ENCODE measurements at regions not wholly inside any gene's neighbourhood (a gene's known extent, or its start where the extent isn't known, plus 50 kb on each side); places are given as distances from the start of the nearest gene placed in this dataset.
A peak's percentile ranks its signal among the peaks of the same experiment; 100 is the strongest.

- TF ChIP-seq EZH2phosphoT487 (IDR thresholded peaks at IDR 0.05; ENCODE audit: low read length), result no peak
- no peaks in the 10 kb centered on the region for H3K79me2 ChIP-seq (ENCODE audit: low read length)
- H2AFZ ChIP-seq (ENCODE audit: low read length), result no peak overlapping the region
- DNase-seq, result no peak
- no peak overlapping the region for H3K27ac ChIP-seq (ENCODE audit: low read length)
- H3K9ac ChIP-seq (ENCODE audit: low read length), result no peak overlapping the region
- no peaks in the 10 kb centered on the region for H3F3A ChIP-seq (ENCODE audit: insufficient read depth, low read length)
- H4K20me1 ChIP-seq (ENCODE audit: insufficient read depth, low read length), result no peaks in the 10 kb centered on the region
- no peak overlapping the region for H3K4me3 ChIP-seq (ENCODE audit: low read length)
- no peaks in the 10 kb centered on the region for H3K9me3 ChIP-seq (replicated peaks; ENCODE audit: insufficient read depth, low read length)
- no peaks in the 10 kb centered on the region for H3K4me1 ChIP-seq (ENCODE audit: low read length)
- H3K4me2 ChIP-seq (ENCODE audit: low read depth, low read length), result no peak overlapping the region
- H3K27me3 ChIP-seq (replicated peaks; ENCODE audit: insufficient read depth, low read length), result no peaks in the 10 kb centered on the region
- H3K9me2 ChIP-seq (replicated peaks; ENCODE audit: insufficient read depth, low read length), result no peaks in the 10 kb centered on the region
- H3K36me3 ChIP-seq (replicated peaks; ENCODE audit: insufficient read depth, low read length), result no peaks in the 10 kb centered on the region
These were observed 128.7 kb downstream of the SAMD9 start for GRCh38 chr7:92988941-92989545.

GRCh38 chr7:92988051-92988450 lies 129.7 kb downstream of the SAMD9 start:
- no peaks in the 10 kb centered on the region for H3K9me3 ChIP-seq (replicated peaks; ENCODE audit: insufficient read depth, low read length)
- DNase-seq, result no peak
- TF ChIP-seq EZH2 (optimal IDR thresholded peaks at IDR 0.05; ENCODE audit: low read depth, low read length) (no peak), EZH2phosphoT487 (IDR thresholded peaks at IDR 0.05; ENCODE audit: low read length) (no peak), CTCF (IDR thresholded peaks at IDR 0.05; ENCODE audit: low read length) (peak; percentile 29)
- no peak overlapping the region for H3K4me3 ChIP-seq (ENCODE audit: low read length)
- H2AFZ ChIP-seq (ENCODE audit: low read length), result no peak overlapping the region
- H3K9me2 ChIP-seq (replicated peaks; ENCODE audit: insufficient read depth, low read length), result no peaks in the 10 kb centered on the region
- no peak overlapping the region for H3K9ac ChIP-seq (ENCODE audit: low read length)
- no peak overlapping the region for H3K4me2 ChIP-seq (ENCODE audit: low read depth, low read length)
- H3K27ac ChIP-seq (ENCODE audit: low read length), result no peak overlapping the region
- H3K27me3 ChIP-seq (replicated peaks; ENCODE audit: insufficient read depth, low read length), result no peaks in the 10 kb centered on the region
- H3F3A ChIP-seq (ENCODE audit: insufficient read depth, low read length), result no peaks in the 10 kb centered on the region
- H3K4me1 ChIP-seq (ENCODE audit: low read length), result no peaks in the 10 kb centered on the region
- H3K79me2 ChIP-seq (ENCODE audit: low read length), result no peaks in the 10 kb centered on the region
- no peaks in the 10 kb centered on the region for H4K20me1 ChIP-seq (ENCODE audit: insufficient read depth, low read length)
- H3K36me3 ChIP-seq (replicated peaks; ENCODE audit: insufficient read depth, low read length), result no peaks in the 10 kb centered on the region

GRCh38 chr7:92987538-92987937 lies 130.2 kb downstream of the SAMD9 start:
- Histone ChIP-seq H3K4me2 (ENCODE audit: low read depth, low read length) (no peak overlapping the region), H3F3A (ENCODE audit: insufficient read depth, low read length) (no peaks in the 10 kb centered on the region), H3K36me3 (replicated peaks; ENCODE audit: insufficient read depth, low read length) (no peaks in the 10 kb centered on the region), H3K9ac (ENCODE audit: low read length) (no peak overlapping the region), H3K27me3 (replicated peaks; ENCODE audit: insufficient read depth, low read length) (no peaks in the 10 kb centered on the region), H3K9me3 (replicated peaks; ENCODE audit: insufficient read depth, low read length) (no peaks in the 10 kb centered on the region), H2AFZ (ENCODE audit: low read length) (no peak overlapping the region), H3K79me2 (ENCODE audit: low read length) (no peaks in the 10 kb centered on the region), H3K4me3 (ENCODE audit: low read length) (no peak overlapping the region), H4K20me1 (ENCODE audit: insufficient read depth, low read length) (no peaks in the 10 kb centered on the region), H3K9me2 (replicated peaks; ENCODE audit: insufficient read depth, low read length) (no peaks in the 10 kb centered on the region), H3K4me1 (ENCODE audit: low read length) (no peaks in the 10 kb centered on the region), H3K27ac (ENCODE audit: low read length) (no peak overlapping the region)
- TF ChIP-seq EZH2 (optimal IDR thresholded peaks at IDR 0.05; ENCODE audit: low read depth, low read length) (no peak), EZH2phosphoT487 (IDR thresholded peaks at IDR 0.05; ENCODE audit: low read length) (no peak), CTCF (IDR thresholded peaks at IDR 0.05; ENCODE audit: low read length) (no peak)
- DNase-seq, result no peak

- Histone ChIP-seq H3K4me3 (ENCODE audit: low read length) (no peak overlapping the region), H3K9me3 (replicated peaks; ENCODE audit: insufficient read depth, low read length) (no peaks in the 10 kb centered on the region), H3K27ac (ENCODE audit: low read length) (no peak overlapping the region), H3F3A (ENCODE audit: insufficient read depth, low read length) (no peaks in the 10 kb centered on the region), H3K79me2 (ENCODE audit: low read length) (no peaks in the 10 kb centered on the region), H3K9ac (ENCODE audit: low read length) (no peak overlapping the region), H3K9me2 (replicated peaks; ENCODE audit: insufficient read depth, low read length) (no peaks in the 10 kb centered on the region), H3K27me3 (replicated peaks; ENCODE audit: insufficient read depth, low read length) (no peaks in the 10 kb centered on the region), H4K20me1 (ENCODE audit: insufficient read depth, low read length) (no peaks in the 10 kb centered on the region), H3K4me1 (ENCODE audit: low read length) (no peaks in the 10 kb centered on the region), H2AFZ (ENCODE audit: low read length) (no peak overlapping the region), H3K36me3 (replicated peaks; ENCODE audit: insufficient read depth, low read length) (no peaks in the 10 kb centered on the region), H3K4me2 (ENCODE audit: low read depth, low read length) (no peak overlapping the region)
- DNase-seq, result no peak
- TF ChIP-seq EZH2 (optimal IDR thresholded peaks at IDR 0.05; ENCODE audit: low read depth, low read length) (no peak), EZH2phosphoT487 (IDR thresholded peaks at IDR 0.05; ENCODE audit: low read length) (no peak), CTCF (IDR thresholded peaks at IDR 0.05; ENCODE audit: low read length) (no peak)
These were observed 130.7 kb downstream of the SAMD9 start for GRCh38 chr7:92987095-92987494.

Measured in MM.1S (cell line).